ENCODE measurements at regions not wholly inside any gene's neighbourhood (a gene's known extent, or its start where the extent isn't known, plus 50 kb on each side); places are given as distances from the start of the nearest gene placed in this dataset.

DNA sequence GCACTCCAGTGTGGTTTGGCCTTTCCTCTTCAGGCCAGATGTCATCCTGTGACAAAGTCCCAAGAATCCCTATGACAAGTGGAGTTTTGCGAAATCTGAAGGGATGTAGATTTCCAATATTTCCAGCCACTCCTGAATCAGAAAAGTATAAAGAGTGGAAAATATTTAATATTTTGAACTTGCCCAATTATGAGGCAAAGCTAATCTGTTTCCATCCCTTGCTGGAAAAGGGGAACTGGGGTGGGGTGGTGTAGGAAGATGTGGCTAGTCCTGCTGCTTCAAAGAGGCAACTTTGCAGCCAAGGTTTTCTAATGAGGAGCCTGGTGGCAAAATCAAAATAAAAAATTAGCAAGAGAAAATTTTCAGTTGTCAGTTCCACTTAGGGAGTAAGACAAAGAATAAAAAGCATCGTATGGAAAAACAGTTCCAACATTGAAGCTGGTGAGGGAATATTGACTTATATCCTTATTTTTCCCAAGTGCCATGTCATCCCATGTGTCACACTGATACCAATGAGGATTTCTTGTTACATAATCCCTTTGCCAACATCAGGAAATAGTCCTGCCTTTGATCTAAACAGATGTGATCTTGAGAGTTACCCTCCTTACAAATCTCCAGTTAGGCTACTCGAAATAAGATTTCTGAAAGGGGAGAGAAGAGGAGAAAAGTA, 480.0 kb upstream of the JARID2 start:
- H3K9me3 Mint-ChIP-seq (ENCODE audit: unreplicated experiment) = no peaks in the 10 kb centered on the region
- no peaks in the 10 kb centered on the region for H3K27me3 Mint-ChIP-seq (ENCODE audit: unreplicated experiment)
- H3K4me3 Mint-ChIP-seq (ENCODE audit: unreplicated experiment) = no peak overlapping the region
- no peak overlapping the region for H3K27ac Mint-ChIP-seq (ENCODE audit: unreplicated experiment)
- TF ChIP-seq, protein P1, sequence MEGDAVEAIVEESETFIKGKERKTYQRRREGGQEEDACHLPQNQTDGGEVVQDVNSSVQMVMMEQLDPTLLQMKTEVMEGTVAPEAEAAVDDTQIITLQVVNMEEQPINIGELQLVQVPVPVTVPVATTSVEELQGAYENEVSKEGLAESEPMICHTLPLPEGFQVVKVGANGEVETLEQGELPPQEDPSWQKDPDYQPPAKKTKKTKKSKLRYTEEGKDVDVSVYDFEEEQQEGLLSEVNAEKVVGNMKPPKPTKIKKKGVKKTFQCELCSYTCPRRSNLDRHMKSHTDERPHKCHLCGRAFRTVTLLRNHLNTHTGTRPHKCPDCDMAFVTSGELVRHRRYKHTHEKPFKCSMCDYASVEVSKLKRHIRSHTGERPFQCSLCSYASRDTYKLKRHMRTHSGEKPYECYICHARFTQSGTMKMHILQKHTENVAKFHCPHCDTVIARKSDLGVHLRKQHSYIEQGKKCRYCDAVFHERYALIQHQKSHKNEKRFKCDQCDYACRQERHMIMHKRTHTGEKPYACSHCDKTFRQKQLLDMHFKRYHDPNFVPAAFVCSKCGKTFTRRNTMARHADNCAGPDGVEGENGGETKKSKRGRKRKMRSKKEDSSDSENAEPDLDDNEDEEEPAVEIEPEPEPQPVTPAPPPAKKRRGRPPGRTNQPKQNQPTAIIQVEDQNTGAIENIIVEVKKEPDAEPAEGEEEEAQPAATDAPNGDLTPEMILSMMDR (IDR thresholded peaks at IDR 0.05; ENCODE audit: partially characterized antibody, unreplicated experiment) = no peak
- H3K36me3 Mint-ChIP-seq (ENCODE audit: unreplicated experiment) = no peaks in the 10 kb centered on the region
- DNase-seq = no peak
- H3K4me1 Mint-ChIP-seq (ENCODE audit: low read depth, unreplicated experiment) = no peaks in the 10 kb centered on the region

DNA sequence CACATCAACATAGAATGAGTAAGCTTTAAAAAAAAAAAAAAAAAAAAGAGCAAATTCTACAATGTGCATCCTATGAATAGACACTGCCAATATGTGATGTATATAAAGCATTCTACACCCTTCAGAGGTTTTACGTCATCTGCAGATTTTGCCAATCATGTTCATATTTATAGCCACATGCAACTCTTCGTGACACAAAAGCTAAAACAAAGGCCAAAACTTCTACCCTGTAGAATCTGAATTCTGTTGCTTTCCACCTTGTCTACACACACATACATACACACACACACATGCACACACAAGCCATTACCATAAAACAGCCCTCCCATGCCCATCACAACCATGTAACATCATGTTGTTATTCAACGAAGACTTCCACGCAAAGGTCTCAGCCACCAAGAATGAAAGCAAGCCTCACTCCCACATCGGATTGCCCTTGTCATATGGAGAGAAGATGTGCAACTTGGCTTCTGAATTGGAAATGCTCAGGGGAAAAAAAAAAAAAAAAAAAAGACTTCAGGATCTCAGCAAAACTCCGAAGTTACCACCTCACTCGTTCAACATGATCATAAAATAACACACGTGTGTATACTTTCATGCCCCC, 479.4 kb upstream of the JARID2 start:
- no peak for DNase-seq

DNA sequence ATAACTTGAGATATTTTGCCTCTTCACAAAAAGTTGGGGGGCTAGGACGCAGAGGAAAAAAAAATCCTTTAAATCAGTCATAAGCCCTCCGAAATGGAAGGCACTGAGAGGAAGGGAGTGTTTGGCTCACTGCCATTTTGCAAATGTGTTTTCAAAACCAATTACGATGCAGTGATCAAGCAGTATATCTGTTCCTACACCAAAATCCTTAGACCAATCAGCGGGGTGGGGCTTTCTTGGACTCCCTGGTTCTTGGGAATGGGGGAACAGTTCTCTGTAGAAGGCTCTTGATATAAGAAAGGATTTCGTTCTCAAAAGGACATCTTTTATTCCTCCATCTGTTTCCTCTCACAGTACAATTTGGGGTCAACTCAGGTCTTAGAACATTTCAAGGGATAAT, 478.6 kb upstream of the JARID2 start:
- H3K27ac Mint-ChIP-seq (ENCODE audit: unreplicated experiment) = no peak overlapping the region
- H3K27me3 Mint-ChIP-seq (ENCODE audit: unreplicated experiment) = no peaks in the 10 kb centered on the region
- TF ChIP-seq, protein P1 (IDR thresholded peaks at IDR 0.05; ENCODE audit: partially characterized antibody, unreplicated experiment) = no peak
- DNase-seq = no peak
- H3K9me3 Mint-ChIP-seq (ENCODE audit: unreplicated experiment) = no peaks in the 10 kb centered on the region
- no peaks in the 10 kb centered on the region for H3K4me1 Mint-ChIP-seq (ENCODE audit: low read depth, unreplicated experiment)
- no peaks in the 10 kb centered on the region for H3K36me3 Mint-ChIP-seq (ENCODE audit: unreplicated experiment)
- H3K4me3 Mint-ChIP-seq (ENCODE audit: unreplicated experiment) = no peak overlapping the region

More for the DNA sequence above, 479.4 kb upstream of the JARID2 start:
- H3K27ac Mint-ChIP-seq (ENCODE audit: unreplicated experiment) = no peak overlapping the region
- H3K27me3 Mint-ChIP-seq (ENCODE audit: unreplicated experiment) = no peaks in the 10 kb centered on the region
- no peaks in the 10 kb centered on the region for H3K4me1 Mint-ChIP-seq (ENCODE audit: low read depth, unreplicated experiment)
- no peaks in the 10 kb centered on the region for H3K9me3 Mint-ChIP-seq (ENCODE audit: unreplicated experiment)
- H3K4me3 Mint-ChIP-seq (ENCODE audit: unreplicated experiment) = no peak overlapping the region
- TF ChIP-seq, protein P1 (IDR thresholded peaks at IDR 0.05; ENCODE audit: partially characterized antibody, unreplicated experiment) = no peak
- H3K36me3 Mint-ChIP-seq (ENCODE audit: unreplicated experiment) = no peaks in the 10 kb centered on the region

GRCh38 chr6:14770040-14770439, 475.8 kb upstream of the JARID2 start:
- H3K4me3 Mint-ChIP-seq (ENCODE audit: unreplicated experiment) = no peak overlapping the region
- DNase-seq = no peak
- H3K27me3 Mint-ChIP-seq (ENCODE audit: unreplicated experiment) = no peaks in the 10 kb centered on the region
- no peaks in the 10 kb centered on the region for H3K36me3 Mint-ChIP-seq (ENCODE audit: unreplicated experiment)
- no peaks in the 10 kb centered on the region for H3K4me1 Mint-ChIP-seq (ENCODE audit: low read depth, unreplicated experiment)
- no peak overlapping the region for H3K27ac Mint-ChIP-seq (ENCODE audit: unreplicated experiment)
- TF ChIP-seq, protein P1 (IDR thresholded peaks at IDR 0.05; ENCODE audit: partially characterized antibody, unreplicated experiment) = no peak
- H3K9me3 Mint-ChIP-seq (ENCODE audit: unreplicated experiment) = no peaks in the 10 kb centered on the region

DNA sequence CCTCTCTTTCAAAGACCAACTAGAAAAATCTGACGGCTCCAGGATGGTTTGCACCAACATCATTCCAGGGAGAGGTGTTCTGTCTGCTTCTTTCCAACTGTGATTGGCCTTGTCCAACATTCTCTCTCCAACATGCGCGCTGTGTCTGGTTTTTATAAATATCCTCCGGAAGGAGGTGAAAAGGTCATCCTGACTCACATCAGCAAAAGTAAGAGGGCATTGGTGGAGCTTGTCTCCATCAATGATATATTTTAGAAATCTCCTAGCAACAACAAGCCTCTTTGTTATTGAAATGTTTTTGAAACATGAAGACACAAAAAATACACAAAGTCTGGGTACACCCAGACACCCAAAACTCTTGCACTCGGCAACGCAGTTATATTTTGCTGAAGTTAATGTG, 475.3 kb upstream of the JARID2 start:
- H3K36me3 Mint-ChIP-seq (ENCODE audit: unreplicated experiment) = no peaks in the 10 kb centered on the region
- no peaks in the 10 kb centered on the region for H3K9me3 Mint-ChIP-seq (ENCODE audit: unreplicated experiment)
- no peaks in the 10 kb centered on the region for H3K27me3 Mint-ChIP-seq (ENCODE audit: unreplicated experiment)
- no peak overlapping the region for H3K4me3 Mint-ChIP-seq (ENCODE audit: unreplicated experiment)
- TF ChIP-seq, protein P1 (IDR thresholded peaks at IDR 0.05; ENCODE audit: partially characterized antibody, unreplicated experiment) = no peak
- no peaks in the 10 kb centered on the region for H3K4me1 Mint-ChIP-seq (ENCODE audit: low read depth, unreplicated experiment)
- no peak overlapping the region for H3K27ac Mint-ChIP-seq (ENCODE audit: unreplicated experiment)
- DNase-seq = no peak

Data from glutamatergic neuron (in vitro differentiated cells).